Tongue (tissue), 1 donor: ENCODE measurements at regions not wholly inside any gene's neighbourhood (a gene's known extent, or its start where the extent isn't known, plus 50 kb on each side); places are given as distances from the start of the nearest gene placed in this dataset.

Experiments used
- DNase-seq: peaks from one replicate; pipeline ENCODE4 v3.0.0-alpha.2; 2015

GRCh38 chr16:85327731-85328675 lies 215.7 kb upstream of the CIBAR2 start:
- peak; percentile 81 for DNase-seq

- DNase-seq, result peak; percentile 73
These were observed 216.4 kb upstream of the CIBAR2 start for GRCh38 chr16:85328676-85329058.

DNA sequence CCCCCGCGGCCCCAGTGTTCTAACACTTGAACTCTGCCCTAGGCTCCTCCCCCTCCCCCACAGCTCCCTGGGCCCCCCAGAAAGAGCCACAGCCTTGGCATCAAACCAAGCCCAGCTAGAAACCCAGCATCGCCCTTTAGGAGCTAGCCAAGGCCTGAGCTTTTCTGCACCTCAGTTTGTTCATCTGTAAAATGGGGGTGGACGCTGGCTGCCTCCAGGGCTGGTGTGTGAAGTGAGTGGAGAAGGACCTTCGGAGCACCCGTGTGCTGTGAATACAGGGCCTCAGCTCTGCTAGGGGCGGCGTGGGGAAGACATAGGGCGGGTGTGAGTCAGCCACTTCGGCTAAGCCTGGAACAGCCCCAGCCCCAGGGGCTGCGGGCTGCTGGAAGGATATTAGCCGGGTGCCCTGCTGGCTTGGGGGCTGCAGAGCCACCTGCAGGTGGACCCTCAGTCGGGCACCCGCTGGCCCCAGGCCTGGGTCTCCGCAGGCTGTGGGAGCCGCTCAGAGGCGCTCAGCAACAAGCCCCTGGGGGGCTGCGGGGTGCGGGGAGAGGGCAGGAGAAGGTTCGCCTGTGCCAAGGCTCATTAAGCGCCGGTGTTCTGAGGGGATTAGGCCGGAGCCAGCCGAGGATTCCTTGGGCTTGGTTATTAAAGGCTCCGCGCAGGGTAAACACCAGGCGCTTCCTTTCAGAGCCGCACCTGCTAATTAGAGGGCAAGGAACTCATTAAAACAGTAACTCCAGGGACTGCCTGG lies 217.0 kb upstream of the CIBAR2 start:
- DNase-seq, result no peak

- DNase-seq, result no peak
These were observed 217.9 kb upstream of the CIBAR2 start for GRCh38 chr16:85330006-85330693.

GRCh38 chr16:85330694-85331188 lies 218.5 kb upstream of the CIBAR2 start:
- peak; percentile 79 for DNase-seq

- DNase-seq, result no peak
These were observed 219.4 kb upstream of the CIBAR2 start for GRCh38 chr16:85331688-85332087.

GRCh38 chr16:85332175-85332574 lies 219.9 kb upstream of the CIBAR2 start:
- no peak for DNase-seq

DNA sequence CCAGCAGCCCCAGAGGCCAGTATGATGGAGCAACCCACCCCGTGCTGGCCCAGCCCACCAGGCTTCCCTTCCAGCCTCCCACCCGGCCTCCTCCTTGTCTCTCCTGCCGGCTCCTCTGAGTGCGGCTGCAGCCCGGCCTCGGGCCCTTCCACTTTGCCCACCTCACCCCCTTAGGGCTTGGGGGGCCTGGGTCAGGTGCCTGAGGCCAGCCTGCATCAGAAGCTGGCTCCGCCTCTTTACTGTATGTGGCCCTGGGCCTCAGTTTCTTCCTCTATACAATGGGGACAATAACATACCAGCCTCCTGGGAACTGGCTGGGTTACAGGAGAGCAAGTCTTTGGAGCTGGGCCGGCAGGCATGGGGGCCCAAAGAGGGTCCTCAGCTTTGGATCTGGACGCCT lies 221.1 kb upstream of the CIBAR2 start:
- DNase-seq, result no peak

DNA sequence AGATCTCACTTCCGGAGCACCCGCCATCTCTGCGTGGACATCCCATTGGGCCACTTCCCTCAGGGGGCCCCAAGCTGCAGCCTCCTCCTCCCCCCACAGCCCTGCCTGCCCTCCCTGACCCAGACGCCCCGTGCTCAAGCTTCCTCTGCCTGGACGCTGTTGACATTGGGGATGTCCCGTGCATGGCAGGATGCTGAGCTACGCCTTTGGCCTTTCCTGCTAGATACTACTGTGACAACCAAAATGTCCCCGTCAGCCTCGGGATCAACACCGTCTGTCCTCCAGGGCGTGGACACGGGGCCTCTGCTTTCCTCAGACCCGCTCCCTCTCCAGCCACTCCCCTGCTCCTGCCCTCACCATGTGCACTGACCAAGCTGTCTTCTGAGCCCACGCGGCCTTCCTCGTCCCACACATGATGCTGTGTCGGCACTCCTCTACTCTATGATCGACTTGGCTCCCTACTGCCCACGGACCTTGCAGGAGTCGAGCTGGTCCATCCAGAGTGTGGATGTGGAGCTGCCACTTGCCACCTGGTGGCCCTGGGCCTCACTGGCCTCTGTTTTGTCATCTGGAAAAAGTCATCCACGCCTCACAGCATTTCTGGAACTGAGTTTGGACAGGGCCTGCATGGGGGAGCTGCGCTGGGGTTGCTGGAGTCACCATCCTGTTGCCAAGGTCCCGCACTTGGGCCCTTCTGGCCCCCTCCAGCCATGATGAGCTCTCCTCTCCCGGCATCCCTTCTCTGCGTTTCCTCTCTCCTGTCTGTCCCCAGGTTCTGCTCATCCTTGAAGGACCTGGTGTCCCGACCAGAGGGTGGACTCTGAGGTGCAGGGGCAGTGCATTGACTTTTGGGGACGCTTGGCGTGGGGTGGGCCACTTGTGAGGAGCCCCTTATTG lies 221.7 kb upstream of the CIBAR2 start:
- DNase-seq, result no peak

- no peak for DNase-seq
These were observed 222.7 kb upstream of the CIBAR2 start for GRCh38 chr16:85334718-85335583.

GRCh38 chr16:85335584-85336491 lies 223.6 kb upstream of the CIBAR2 start:
- peak; percentile 59 for DNase-seq

GRCh38 chr16:85337910-85338637 lies 225.8 kb upstream of the CIBAR2 start:
- DNase-seq, result no peak

GRCh38 chr16:85338638-85338982 lies 226.3 kb upstream of the CIBAR2 start:
- no peak for DNase-seq

DNA sequence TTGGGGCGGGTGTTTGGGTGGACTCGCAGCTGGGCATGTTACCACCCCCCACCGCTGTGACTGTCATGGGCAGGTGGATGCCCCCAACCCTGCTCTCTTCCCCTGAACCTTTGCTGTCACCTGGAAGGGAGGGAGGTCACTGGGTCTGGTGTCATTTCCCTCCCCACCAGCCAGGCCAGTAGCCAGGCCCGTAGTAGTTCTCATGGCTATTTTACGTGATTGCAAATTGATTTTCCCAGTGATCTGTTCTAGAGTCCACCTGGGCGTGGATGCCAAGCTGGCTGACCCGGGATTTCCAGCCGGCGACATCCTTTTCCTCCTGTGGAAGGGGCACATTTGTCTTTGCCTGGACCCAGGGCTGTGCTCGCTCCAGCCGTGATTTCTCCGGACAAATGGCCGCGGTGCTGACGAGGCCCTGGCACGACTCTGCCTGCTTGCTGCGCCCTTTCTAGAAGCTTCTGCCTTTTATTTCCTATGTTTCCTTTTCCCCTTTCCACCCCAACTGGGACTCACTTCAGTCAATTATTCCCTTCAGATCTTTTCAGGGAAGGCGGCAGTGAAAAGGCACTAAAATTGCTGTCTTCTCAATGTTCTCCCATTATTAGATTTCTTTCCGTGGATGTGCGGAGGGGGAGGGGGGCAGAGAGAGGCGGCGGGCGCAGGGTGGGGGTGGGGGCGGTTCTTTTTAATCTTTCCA lies 226.9 kb upstream of the CIBAR2 start:
- DNase-seq, result no peak

- DNase-seq, result no peak
These were observed 229.9 kb upstream of the CIBAR2 start for GRCh38 chr16:85341972-85342695.

DNA sequence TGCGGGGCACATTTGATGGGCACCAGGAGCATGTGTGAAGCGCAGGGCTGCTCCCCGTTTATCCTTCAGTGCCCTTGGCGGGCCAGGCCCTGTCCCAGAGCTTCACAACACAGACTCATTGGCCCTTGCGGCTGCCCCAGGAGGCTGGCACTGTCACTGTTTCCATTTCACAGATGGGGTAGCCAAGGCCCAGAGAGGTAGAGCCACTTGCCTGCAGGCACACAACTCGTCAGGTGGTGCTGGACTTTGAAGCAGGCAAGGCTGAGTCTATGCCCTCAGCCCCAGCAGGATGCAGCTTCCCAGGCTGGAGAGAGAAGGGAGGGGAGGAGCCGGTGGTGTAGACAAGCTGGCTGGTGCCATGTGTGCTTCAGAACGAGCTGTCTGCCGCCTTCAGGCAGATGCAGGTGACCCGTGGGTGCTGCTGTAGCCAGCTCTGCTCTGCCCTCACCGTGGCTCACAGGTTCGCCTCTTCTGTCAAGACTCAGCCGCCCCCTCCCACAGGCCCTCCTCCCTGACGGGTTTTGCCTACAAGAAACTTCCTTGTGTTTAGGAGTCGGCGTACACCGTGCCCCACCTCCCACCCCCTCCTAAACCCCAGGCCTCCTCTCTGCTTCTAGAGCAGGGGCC lies 232.3 kb upstream of the CIBAR2 start:
- DNase-seq, result no peak

DNA sequence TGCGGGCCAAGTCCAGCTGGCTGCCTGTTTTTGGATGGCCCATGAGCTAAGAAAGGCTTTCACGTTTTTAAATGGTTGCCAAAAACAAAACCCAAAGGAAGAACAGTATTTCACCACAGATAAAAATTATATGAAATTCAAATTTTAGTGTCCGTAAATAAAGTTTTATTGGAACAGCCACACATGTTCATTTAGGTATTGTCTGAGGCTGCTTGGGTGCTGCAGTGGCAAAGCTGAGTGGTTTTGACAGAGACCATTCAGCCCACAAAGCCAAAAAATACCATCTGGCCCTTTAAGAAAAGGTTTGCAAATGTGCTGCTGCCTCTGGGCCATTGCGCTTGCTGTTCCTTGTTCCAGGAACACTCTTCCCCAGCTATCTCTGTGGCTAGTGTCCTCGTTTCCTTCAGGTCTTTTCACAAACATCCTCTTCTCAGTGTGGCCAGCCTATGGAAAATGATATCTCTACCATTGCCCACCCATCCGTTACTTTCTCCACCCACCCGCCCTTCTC lies 232.9 kb upstream of the CIBAR2 start:
- no peak for DNase-seq
